Fibroblast of mammary gland (primary cell): ENCODE measurements at regions not wholly inside any gene's neighbourhood (a gene's known extent, or its start where the extent isn't known, plus 50 kb on each side); places are given as distances from the start of the nearest gene placed in this dataset.

Source experiments
- DNase-seq: peaks from one replicate; pipeline ENCODE4 v3.0.0-alpha.2; 2010; ENCODE audit warnings: low read depth
- H3K4me3 ChIP-seq: 2 replicates; pipeline ENCODE4 v1.5.1; 2011; ENCODE audit warnings: low read depth, mild to moderate bottlenecking, low read length, moderate library complexity; ENCODE audit not compliant: control insufficient read depth
- CTCF ChIP-seq: conservative IDR thresholded peaks from 2 replicates; pipeline ENCODE4 v1.5.1; 2011; ENCODE audit warnings: low read depth, low read length, inconsistent platforms; ENCODE audit not compliant: control insufficient read depth, insufficient read depth

- no peak for DNase-seq
- no peak overlapping the region for H3K4me3 ChIP-seq
- TF ChIP-seq CTCF, result no peak
Observed at GRCh38 chr5:38643616-38644015, 87.2 kb upstream of the LIFR start.

- peak; percentile 19 for DNase-seq
- no peak for TF ChIP-seq CTCF
- no peak overlapping the region for H3K4me3 ChIP-seq
Observed at GRCh38 chr5:38645508-38645907, 89.1 kb upstream of the LIFR start.

GRCh38 chr5:38648703-38649291, 92.4 kb upstream of the LIFR start:
- no peak for TF ChIP-seq CTCF
- H3K4me3 ChIP-seq, result no peak overlapping the region
- no peak for DNase-seq

GRCh38 chr5:38650540-38650939, 94.1 kb upstream of the LIFR start:
- no peak overlapping the region for H3K4me3 ChIP-seq
- no peak for TF ChIP-seq CTCF
- no peak for DNase-seq

DNA sequence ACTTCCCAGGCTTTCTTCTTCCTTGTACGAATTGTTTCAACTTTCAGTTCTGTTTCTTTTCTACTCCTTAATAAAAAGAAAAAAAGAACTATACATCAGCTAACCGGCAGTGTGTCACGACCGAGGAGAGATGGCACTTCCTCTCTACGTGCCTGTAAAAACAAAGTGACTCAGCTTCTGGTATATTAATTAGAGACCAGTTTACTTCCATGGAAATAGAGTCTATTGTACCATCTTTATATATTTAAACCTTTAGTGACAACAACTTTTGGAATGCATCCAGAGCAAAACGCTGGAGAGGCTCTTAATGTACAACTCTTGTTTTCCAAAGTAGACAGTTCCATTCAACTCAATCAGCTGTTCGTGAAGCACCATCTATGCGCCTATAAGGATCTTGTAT, 94.5 kb upstream of the LIFR start:
- no peak for TF ChIP-seq CTCF
- peak; percentile 50 for DNase-seq
- H3K4me3 ChIP-seq, result no peak overlapping the region

DNA sequence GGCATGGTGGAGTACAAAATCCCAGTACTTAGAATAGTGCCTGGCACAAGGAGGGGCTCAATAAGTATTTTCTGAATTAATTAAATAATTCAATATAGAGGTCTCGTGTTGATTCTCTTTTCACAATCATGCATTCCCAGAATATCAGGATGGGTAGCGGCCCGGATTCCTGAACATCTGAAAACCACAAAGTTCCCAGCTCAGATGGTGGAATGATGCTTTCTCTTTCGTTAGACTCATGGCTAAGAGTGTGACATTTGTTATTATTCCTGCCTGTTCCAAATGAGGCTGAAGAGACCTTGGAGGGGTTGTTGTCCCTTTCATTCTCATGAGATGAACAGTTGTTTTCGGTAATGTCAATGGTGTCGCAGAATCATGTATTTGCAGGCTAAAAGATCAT, 95.4 kb upstream of the LIFR start:
- no peak overlapping the region for H3K4me3 ChIP-seq
- no peak for TF ChIP-seq CTCF
- no peak for DNase-seq

- no peak for TF ChIP-seq CTCF
- DNase-seq, result no peak
Observed at GRCh38 chr5:38653389-38653788, 96.9 kb upstream of the LIFR start.

More at GRCh38 chr5:38653389-38653788, 96.9 kb upstream of the LIFR start:
- no peak overlapping the region for H3K4me3 ChIP-seq
